OCI-LY1 (cell line): ENCODE measurements at regions not wholly inside any gene's neighbourhood (a gene's known extent, or its start where the extent isn't known, plus 50 kb on each side); places are given as distances from the start of the nearest gene placed in this dataset.

ENCODE experiments used
- CTCF ChIP-seq: fragments of 200-600 bp; sonication (generic), shearing (Covaris generic); IDR thresholded peaks from 2 replicates; pipeline ENCODE4 v1.5.1; 2017; ENCODE audit warnings: mild to moderate bottlenecking, antibody characterized with exemption, low read length, moderate library complexity, mixed read lengths
- EZH2 ChIP-seq: fragments of 200-600 bp; sonication (generic), shearing (Covaris generic); IDR thresholded peaks from 2 replicates; pipeline ENCODE4 v1.8.0; 2017; ENCODE audit warnings: borderline replicate concordance, mixed run types, mild to moderate bottlenecking, antibody characterized with exemption, low read length, moderate library complexity, mixed read lengths

DNA sequence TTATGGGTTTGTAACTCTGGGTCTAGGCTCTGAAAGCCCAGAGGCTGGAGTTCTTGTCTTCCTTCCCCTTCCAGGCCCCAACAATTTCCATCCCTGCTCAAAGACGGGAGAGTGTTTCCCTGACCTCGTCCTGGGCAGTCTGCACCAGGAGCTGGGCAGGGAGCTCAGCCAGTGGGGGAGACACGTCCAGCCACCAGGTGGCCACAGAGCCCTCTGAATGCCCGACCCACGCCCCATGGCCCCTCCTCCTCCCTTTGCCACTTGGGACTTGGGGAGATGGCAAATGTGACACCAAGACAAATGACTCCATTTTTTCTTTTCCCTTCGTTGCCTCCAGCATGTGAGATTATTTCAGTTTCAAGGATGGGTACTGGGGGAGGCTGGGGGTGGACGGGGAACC is 159.9 kb upstream of the AJAP1 start:
- TF ChIP-seq CTCF, result no peak
- no peak for TF ChIP-seq EZH2
